ENCODE measurements at regions not wholly inside any gene's neighbourhood (a gene's known extent, or its start where the extent isn't known, plus 50 kb on each side); places are given as distances from the start of the nearest gene placed in this dataset.

GRCh38 chr20:22744341-22745193, 160.2 kb upstream of the FOXA2 start:
- DNase-seq, result no peak

GRCh38 chr20:22745194-22745500, 160.8 kb upstream of the FOXA2 start:
- no peak for DNase-seq

DNA sequence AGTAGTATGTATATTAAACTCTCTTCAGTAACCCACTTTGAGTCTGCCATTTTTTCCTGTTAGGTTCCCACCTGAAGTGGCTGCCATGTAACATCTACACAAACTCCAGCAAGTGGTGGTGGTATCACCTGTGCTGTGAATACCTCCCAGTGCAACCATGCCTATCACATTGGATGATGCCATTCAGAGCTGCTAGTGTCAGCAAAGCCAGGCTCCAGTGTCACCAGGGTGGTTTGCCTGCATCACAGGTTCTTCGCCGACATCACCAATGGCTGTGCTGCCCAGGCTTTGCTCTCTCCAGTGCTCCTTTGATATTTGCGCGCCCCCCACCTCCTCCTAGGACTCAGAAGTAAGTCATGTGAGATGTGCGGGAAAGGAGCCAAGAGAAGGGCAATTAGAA, 162.6 kb upstream of the FOXA2 start:
- DNase-seq, result no peak

DNA sequence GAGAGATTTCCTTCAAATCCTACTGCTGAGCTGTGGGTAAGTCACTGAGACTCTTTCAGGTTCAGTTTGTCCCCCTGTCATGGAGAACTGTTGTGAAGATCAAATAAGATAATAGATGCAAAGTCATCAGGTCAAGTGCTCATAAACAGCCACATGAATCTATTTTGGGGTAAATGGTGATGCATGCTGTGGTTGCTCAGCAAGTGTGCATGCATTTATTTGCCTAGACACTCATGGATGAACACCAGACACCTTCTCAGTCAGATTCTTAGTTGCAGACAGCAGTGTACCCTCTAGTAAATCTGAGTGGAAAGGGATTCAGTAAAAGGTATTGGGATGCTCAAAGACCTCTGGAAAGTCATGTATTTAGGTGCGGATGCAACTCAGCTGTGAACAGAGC, 168.0 kb upstream of the FOXA2 start:
- DNase-seq, result no peak

DNA sequence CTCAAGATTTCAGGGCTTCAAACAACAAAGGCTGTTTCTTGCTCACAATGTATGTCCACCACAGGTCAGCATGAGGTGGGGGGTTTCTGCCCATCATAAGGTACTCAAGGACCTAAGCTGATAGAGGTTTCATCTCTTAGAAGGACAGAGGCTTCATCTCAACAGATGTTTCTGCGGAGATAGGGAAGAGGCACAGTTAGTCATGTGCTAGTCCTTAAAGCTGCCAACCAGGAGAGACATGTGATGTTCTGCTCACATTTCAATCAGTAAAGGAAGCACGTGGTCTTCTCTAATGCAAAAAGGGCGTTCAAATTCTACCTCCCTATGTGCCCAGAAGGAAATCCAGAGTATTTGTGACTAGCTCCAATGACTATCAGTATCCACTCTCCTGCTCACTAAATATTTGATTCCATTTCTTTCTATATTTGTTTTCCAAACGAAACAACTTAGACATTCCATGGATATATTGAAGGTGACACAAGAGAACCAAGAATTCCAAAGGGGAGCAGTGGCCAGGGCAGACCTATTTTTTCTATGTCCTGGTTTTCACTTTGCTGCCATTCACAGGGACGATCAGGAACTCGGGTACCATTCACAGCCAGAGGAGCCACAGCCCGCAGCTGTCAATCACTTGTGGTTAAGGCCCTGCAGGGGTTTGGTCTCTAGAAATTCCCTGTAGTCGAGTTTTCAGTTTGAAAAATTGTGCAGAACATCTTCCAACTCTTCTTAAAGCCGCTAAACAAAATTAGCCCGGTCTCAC, 173.2 kb upstream of the FOXA2 start:
- DNase-seq, result no peak

DNA sequence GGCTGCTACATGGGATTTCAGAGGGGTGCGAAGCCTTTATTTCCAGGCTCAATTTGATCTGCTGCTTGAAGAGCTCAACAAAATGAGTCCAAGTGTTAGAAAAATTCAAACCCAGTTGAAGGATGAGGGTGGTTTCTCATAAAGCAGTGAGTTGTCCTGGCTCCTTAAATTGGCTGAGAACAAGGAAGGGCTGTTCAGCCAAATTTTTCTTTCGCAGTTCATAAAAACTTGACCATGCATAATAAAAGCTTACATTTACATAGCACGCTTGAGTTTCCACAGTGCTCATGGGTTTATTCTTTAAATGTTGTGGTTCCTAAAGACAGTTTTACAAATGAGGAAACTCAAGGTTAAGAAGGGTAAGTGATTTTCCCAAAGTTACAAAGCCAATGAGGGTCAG, 174.4 kb upstream of the FOXA2 start:
- DNase-seq, result no peak

- no peak for DNase-seq
Measured at GRCh38 chr20:22762576-22763256, 178.3 kb upstream of the FOXA2 start.

- no peak for DNase-seq
Measured at GRCh38 chr20:22763257-22763906, 179.0 kb upstream of the FOXA2 start.

- no peak for DNase-seq
Measured at GRCh38 chr20:22768266-22769178, 184.2 kb upstream of the FOXA2 start.

GRCh38 chr20:22770241-22770800, 185.9 kb upstream of the FOXA2 start:
- no peak for DNase-seq

GRCh38 chr20:22771706-22772105, 187.3 kb upstream of the FOXA2 start:
- DNase-seq, result no peak

- DNase-seq, result no peak
Measured at GRCh38 chr20:22773344-22773743, 189.0 kb upstream of the FOXA2 start.

DNA sequence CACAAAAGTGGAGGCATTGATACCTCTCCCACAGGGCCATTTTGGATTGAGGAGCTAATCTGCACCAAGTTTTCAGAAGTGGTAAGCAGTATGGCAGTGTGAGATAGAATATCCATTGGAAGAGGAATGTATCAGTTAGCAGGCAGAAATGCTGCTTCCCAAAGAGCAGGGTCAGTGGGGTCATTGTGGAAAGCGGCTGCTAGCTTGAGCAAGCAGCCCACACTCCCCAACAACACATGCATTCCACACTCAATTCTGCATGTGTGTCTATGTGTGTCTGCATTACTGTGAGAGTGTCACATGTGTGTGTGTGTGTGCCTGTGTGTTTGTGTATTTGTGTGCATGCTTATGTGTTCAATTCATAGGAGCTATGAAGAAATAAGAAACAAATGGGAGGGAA, 190.9 kb upstream of the FOXA2 start:
- no peak for DNase-seq

- no peak for DNase-seq
Measured at GRCh38 chr20:22775671-22776139, 191.3 kb upstream of the FOXA2 start.

DNA sequence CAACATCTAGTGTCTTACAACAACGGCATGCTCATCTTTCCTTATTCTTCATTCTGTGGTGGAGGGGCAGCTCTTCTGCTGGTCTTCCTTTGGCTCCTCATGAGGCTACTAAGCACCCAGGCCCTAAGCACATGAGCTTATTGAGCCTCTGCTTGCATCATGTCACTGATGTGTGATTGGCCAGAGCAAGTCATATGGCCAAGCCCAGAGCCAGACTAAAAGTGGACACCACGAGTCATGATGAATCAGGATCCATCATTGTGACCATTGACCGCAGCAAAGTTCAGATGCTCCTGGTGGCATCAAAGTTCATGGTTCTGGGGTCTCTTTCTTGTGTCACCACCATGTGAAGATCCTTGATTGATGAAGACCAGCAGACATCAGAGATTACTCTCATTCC, 192.0 kb upstream of the FOXA2 start:
- no peak for DNase-seq

GRCh38 chr20:22779878-22780277, 195.5 kb upstream of the FOXA2 start:
- no peak for DNase-seq

DNA sequence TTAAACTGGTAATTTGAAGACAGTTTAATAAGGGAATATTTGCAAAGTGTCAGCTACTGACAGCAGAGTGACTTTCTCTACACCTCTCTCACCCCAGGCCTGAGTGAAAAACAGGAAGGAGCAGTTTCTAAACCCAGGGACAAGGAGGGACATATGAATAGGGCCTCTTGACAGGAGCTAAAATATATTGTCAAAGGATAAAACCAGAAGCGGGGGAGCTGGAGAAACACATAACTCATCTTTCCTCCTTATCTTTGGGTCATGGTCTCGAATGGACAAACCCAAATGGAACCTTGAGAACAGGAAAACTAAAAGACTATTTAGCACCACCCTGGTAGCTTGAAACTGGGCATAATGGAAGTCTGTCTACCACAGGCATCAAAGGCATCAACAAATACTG, 197.5 kb upstream of the FOXA2 start:
- no peak for DNase-seq

GRCh38 chr20:22789676-22790075, 205.3 kb upstream of the FOXA2 start:
- no peak for DNase-seq

DNA sequence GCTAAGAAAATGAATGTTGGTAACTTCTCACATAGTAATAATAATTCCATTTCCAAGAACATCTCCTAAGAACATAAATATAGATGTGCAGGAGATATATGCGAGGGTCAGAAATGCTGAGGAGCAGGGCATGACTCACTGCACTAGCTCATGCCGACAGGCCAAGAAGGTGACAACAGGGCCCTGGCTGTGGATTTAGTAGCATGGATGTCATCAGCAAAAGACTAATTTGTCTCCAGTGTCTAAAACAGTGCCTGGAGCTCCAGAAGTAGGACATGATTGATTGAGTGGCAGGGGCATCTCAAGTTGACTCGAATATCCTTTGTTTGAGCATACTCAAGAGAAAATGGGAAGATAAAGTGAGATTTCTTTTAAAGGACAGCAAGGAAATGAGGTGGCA, 207.0 kb upstream of the FOXA2 start:
- DNase-seq, result no peak

- DNase-seq, result no peak
Measured at GRCh38 chr20:22791877-22792525, 207.6 kb upstream of the FOXA2 start.

GRCh38 chr20:22794200-22794599, 209.8 kb upstream of the FOXA2 start:
- DNase-seq, result no peak
